T-helper 1 cell treated with Interleukin-12 subunit alpha and Interleukin-12 subunit beta and Interleukin-4 antibody, amounts not matched to agents 30 μg/mL and 1 μg/mL, for 36 hours (primary cell): ENCODE measurements at regions not wholly inside any gene's neighbourhood (a gene's known extent, or its start where the extent isn't known, plus 50 kb on each side); places are given as distances from the start of the nearest gene placed in this dataset.
"Not testable (repeated sequence)": the region's sequence is repeated elsewhere in the genome, so short reads cannot be mapped to it uniquely, and the experiment has no call there.

Experiments used
- H3K27ac Mint-ChIP-seq: one replicate; pipeline ENCODE4 v1.8.0; 2021; ENCODE audit warnings: mild to moderate bottlenecking, mixed read lengths
- H3K27me3 Mint-ChIP-seq: one replicate; pipeline ENCODE4 v1.8.0; 2021; ENCODE audit warnings: low read depth, mixed read lengths
- H3K36me3 Mint-ChIP-seq: one replicate; pipeline ENCODE4 v1.8.0; 2021; ENCODE audit warnings: low read depth, mixed read lengths
- H3K4me1 Mint-ChIP-seq: one replicate; pipeline ENCODE4 v1.8.0; 2021; ENCODE audit warnings: low read depth, mixed read lengths
- H3K4me3 Mint-ChIP-seq: one replicate; pipeline ENCODE4 v1.8.0; 2021; ENCODE audit warnings: mild to moderate bottlenecking, moderate library complexity, mixed read lengths
- H3K9me3 Mint-ChIP-seq: one replicate; pipeline ENCODE4 v1.8.0; 2021; ENCODE audit warnings: mixed read lengths

DNA sequence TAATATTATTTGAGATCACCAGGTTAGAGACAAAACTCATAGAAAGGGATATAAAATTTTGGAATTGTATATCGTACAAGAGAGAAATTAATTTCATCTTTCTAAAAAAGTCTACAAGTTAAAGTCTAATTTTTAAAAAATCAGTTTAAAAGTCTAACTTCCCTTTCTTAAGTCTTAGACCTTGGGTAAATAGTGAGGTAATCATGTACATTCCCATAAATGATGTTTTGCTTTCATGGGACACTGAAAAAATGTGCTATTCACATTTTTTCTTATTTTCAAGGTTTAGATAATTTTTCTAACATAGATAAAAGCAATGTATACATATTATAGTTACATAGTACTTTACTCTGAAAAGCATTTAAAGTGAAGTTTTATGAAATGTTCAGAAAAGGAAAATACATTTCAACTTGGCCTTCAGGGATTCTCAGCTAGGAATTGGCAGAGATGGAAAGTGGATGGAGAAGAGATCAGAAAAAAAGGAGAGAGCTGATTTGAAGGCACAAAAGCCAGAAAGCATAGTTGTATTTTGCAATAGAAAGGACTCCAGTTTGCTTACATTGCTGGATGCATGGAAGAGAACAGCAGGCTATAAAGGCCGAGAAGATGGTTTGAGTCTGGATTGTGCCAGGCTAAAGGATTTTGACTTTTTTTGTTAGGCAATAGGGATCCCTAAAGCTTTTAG is 194.0 kb downstream of the CASP12 start:
- Mint-ChIP-seq H3K27ac (peak overlapping the region; percentile 98), H3K4me3 (peak overlapping the region; percentile 80), H3K9me3 (peaks cover 20% of the 10 kb centered on the region), H3K4me1 (peaks cover 44% of the 10 kb centered on the region), H3K36me3 (peaks cover 21% of the 10 kb centered on the region), H3K27me3 (no peaks in the 10 kb centered on the region)

GRCh38 chr11:104700609-104701008 is 197.7 kb downstream of the CASP12 start:
- Mint-ChIP-seq H3K4me3 (peak overlapping the region; percentile 6), H3K36me3 (peaks cover 15% of the 10 kb centered on the region), H3K27ac (peak overlapping the region; percentile 1), H3K4me1 (peaks cover 27% of the 10 kb centered on the region), H3K27me3 (no peaks in the 10 kb centered on the region), H3K9me3 (peaks cover 13% of the 10 kb centered on the region)

DNA sequence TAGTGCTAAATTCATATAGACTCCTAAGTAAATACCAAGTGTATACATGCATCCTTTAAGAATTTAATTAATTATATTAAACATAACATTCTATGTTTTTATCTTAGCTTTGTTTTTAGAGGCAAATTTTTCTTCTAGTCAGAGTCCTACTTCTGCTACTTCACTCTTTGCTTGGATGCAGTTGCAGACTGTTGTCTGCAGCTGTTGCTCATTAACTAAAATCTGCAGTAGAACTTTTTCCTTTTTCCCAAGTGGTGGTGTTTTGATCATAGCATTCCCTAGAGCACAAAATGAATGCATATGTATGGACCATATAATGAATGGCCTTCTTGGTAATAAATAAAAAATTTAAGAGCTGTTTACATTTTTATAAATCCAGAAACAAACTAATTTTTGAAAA is 198.3 kb downstream of the CASP12 start:
- Mint-ChIP-seq H3K4me3 (no peak overlapping the region), H3K4me1 (peaks cover 20% of the 10 kb centered on the region), H3K27ac (no peak overlapping the region), H3K27me3 (no peaks in the 10 kb centered on the region), H3K9me3 (peaks cover 13% of the 10 kb centered on the region), H3K36me3 (peaks cover 13% of the 10 kb centered on the region)

- Mint-ChIP-seq H3K27me3 (no peaks in the 10 kb centered on the region), H3K4me3 (no peak overlapping the region), H3K36me3 (peaks cover 13% of the 10 kb centered on the region), H3K4me1 (peaks cover 6% of the 10 kb centered on the region), H3K27ac (no peak overlapping the region), H3K9me3 (peaks cover 14% of the 10 kb centered on the region)
These were observed 203.2 kb downstream of the CASP12 start for GRCh38 chr11:104695065-104695463.

GRCh38 chr11:104694259-104695064 is 203.8 kb downstream of the CASP12 start:
- Mint-ChIP-seq H3K4me1 (peaks cover 6% of the 10 kb centered on the region), H3K27me3 (no peaks in the 10 kb centered on the region), H3K36me3 (peaks cover 13% of the 10 kb centered on the region), H3K4me3 (no peak overlapping the region), H3K9me3 (peaks cover 14% of the 10 kb centered on the region), H3K27ac (no peak overlapping the region)

GRCh38 chr11:104692751-104693150 is 205.5 kb downstream of the CASP12 start:
- Mint-ChIP-seq H3K4me3 (no peak overlapping the region), H3K27me3 (no peaks in the 10 kb centered on the region), H3K9me3 (peaks cover 14% of the 10 kb centered on the region), H3K36me3 (peaks cover 14% of the 10 kb centered on the region), H3K27ac (no peak overlapping the region), H3K4me1 (peaks cover 8% of the 10 kb centered on the region)

- H3K27ac Mint-ChIP-seq: no peak overlapping the region
- H3K4me1 Mint-ChIP-seq: peaks cover 8% of the 10 kb centered on the region
- peaks cover 14% of the 10 kb centered on the region for H3K9me3 Mint-ChIP-seq
- H3K27me3 Mint-ChIP-seq: no peaks in the 10 kb centered on the region
- H3K4me3 Mint-ChIP-seq: no peak overlapping the region
- peaks cover 12% of the 10 kb centered on the region for H3K36me3 Mint-ChIP-seq
These were observed 207.1 kb downstream of the CASP12 start for GRCh38 chr11:104691129-104691528.

GRCh38 chr11:104690241-104690640 is 208.0 kb downstream of the CASP12 start:
- Mint-ChIP-seq H3K36me3 (peaks cover 12% of the 10 kb centered on the region), H3K27me3 (no peaks in the 10 kb centered on the region), H3K27ac (no peak overlapping the region), H3K4me3 (no peak overlapping the region), H3K9me3 (peaks cover 18% of the 10 kb centered on the region), H3K4me1 (peaks cover 8% of the 10 kb centered on the region)

DNA sequence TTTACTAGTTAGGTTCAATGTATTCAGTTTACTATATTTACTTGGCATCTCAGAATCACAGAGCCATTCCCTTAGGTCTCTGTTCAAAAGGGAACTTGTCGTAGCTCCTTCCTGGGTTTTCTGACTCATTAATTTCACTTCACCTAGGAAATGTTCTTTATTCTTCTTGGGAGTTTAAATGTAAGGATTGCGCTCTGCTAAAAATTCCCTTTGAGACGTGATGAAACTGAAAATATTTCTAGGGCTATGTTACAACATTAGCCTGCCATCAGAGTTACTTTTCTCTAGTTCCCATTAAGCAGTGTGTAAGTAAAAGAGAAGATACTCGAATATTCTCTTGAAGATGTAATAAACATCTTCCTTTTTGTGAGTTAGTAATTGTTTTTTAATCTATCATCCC is 209.5 kb downstream of the CASP12 start:
- Mint-ChIP-seq H3K27ac (no peak overlapping the region), H3K4me3 (no peak overlapping the region), H3K9me3 (peaks cover 17% of the 10 kb centered on the region)

GRCh38 chr11:104682206-104682605 is 216.1 kb downstream of the CASP12 start:
- peaks cover 2% of the 10 kb centered on the region for H3K36me3 Mint-ChIP-seq
- H3K27ac Mint-ChIP-seq: no peak overlapping the region

More for the DNA sequence above, 209.5 kb downstream of the CASP12 start:
- H3K36me3 Mint-ChIP-seq: peaks cover 12% of the 10 kb centered on the region
- peaks cover 3% of the 10 kb centered on the region for H3K4me1 Mint-ChIP-seq
- no peaks in the 10 kb centered on the region for H3K27me3 Mint-ChIP-seq

GRCh38 chr11:104679258-104679657 is 219.0 kb downstream of the CASP12 start:
- Mint-ChIP-seq H3K4me3 (no peak overlapping the region), H3K27me3 (no peaks in the 10 kb centered on the region), H3K27ac (no peak overlapping the region), H3K36me3 (no peaks in the 10 kb centered on the region), H3K4me1 (peaks cover 2% of the 10 kb centered on the region), H3K9me3 (peaks cover 12% of the 10 kb centered on the region)

More at GRCh38 chr11:104682206-104682605, 216.1 kb downstream of the CASP12 start:
- Mint-ChIP-seq H3K9me3 (peaks cover 11% of the 10 kb centered on the region), H3K4me1 (peaks cover 2% of the 10 kb centered on the region), H3K27me3 (no peaks in the 10 kb centered on the region), H3K4me3 (no peak overlapping the region)

- no peaks in the 10 kb centered on the region for H3K27me3 Mint-ChIP-seq
- H3K9me3 Mint-ChIP-seq: peaks cover 12% of the 10 kb centered on the region
- H3K36me3 Mint-ChIP-seq: no peaks in the 10 kb centered on the region
- no peak overlapping the region for H3K4me3 Mint-ChIP-seq
- H3K4me1 Mint-ChIP-seq: peaks cover 2% of the 10 kb centered on the region
- H3K27ac Mint-ChIP-seq: no peak overlapping the region
These were observed 219.9 kb downstream of the CASP12 start for GRCh38 chr11:104678408-104678807.

- not testable (repeated sequence) for H3K36me3 Mint-ChIP-seq, H3K27ac Mint-ChIP-seq, H3K4me3 Mint-ChIP-seq, H3K27me3 Mint-ChIP-seq, H3K4me1 Mint-ChIP-seq
- H3K9me3 Mint-ChIP-seq: peaks cover 15% of the 10 kb centered on the region
These were observed 221.2 kb downstream of the CASP12 start for GRCh38 chr11:104677069-104677468.

DNA sequence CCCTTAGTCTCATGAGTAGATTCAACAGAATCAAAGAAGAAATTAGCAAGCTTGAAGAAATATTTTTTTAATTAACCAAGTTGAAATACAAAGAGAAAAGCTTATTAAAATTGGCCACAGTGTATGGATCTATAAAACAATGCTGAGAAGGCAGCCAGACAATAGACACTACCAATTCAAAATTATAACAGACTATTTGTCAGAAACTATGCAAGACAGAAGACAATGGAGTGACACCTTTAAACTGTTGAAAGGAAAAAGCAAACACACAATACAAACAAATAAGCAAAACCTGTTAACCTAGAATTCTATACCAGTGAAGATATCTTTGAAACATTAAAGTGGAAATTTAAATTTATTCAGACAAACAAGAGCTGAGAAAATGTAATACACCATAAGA is 225.4 kb downstream of the CASP12 start:
- Mint-ChIP-seq H3K9me3 (peaks cover 17% of the 10 kb centered on the region), H3K4me1 (peaks cover 13% of the 10 kb centered on the region), H3K27me3 (no peaks in the 10 kb centered on the region), H3K27ac (no peak overlapping the region), H3K4me3 (no peak overlapping the region), H3K36me3 (no peaks in the 10 kb centered on the region)
